ENCODE measurements at regions not wholly inside any gene's neighbourhood (a gene's known extent, or its start where the extent isn't known, plus 50 kb on each side); places are given as distances from the start of the nearest gene placed in this dataset.

DNA sequence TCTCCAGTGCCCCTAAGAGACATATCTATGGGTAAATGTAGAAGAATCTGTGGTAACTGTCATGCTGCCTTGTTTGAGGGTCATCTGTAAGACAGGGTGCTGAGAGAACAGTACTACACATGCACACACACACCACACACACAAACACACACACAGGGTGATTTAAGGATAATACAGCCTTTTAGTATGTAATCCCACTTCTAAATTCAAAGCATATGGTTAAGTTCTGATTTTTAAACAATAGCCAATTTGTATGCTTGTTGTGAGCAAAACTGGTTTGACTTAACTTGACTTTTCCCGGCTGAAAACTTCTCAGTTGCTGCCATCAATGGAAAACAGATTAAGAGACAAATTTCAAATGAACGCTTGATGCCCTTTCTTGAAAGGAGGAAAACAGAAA, 241.8 kb downstream of the ADGRG6 start:
- TF ChIP-seq, protein P1, sequence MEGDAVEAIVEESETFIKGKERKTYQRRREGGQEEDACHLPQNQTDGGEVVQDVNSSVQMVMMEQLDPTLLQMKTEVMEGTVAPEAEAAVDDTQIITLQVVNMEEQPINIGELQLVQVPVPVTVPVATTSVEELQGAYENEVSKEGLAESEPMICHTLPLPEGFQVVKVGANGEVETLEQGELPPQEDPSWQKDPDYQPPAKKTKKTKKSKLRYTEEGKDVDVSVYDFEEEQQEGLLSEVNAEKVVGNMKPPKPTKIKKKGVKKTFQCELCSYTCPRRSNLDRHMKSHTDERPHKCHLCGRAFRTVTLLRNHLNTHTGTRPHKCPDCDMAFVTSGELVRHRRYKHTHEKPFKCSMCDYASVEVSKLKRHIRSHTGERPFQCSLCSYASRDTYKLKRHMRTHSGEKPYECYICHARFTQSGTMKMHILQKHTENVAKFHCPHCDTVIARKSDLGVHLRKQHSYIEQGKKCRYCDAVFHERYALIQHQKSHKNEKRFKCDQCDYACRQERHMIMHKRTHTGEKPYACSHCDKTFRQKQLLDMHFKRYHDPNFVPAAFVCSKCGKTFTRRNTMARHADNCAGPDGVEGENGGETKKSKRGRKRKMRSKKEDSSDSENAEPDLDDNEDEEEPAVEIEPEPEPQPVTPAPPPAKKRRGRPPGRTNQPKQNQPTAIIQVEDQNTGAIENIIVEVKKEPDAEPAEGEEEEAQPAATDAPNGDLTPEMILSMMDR (IDR thresholded peaks at IDR 0.05): no peak
- no peaks in the 10 kb centered on the region for H3K27me3 ChIP-seq (ENCODE audit: insufficient read depth in 3 of 3, low read length in 2 of 3)
- no peaks in the 10 kb centered on the region for H3K9me3 ChIP-seq
- no peak for ATAC-seq
- no peak overlapping the region for H3K27ac ChIP-seq
- 61 to 75% (median 61%) methylated on average over 2 of the region's 2 CpGs for WGBS, 3 donors
- intact Hi-C loops (cut with DNase I): no loop called here
- no peak overlapping the region for H3K4me3 ChIP-seq
- DNase-seq: no peak
- H3K4me1 ChIP-seq: no peaks in the 10 kb centered on the region
- no peaks in the 10 kb centered on the region for H3K36me3 ChIP-seq (ENCODE audit: insufficient read depth in 1 of 2, low read depth in 1 of 2)

DNA sequence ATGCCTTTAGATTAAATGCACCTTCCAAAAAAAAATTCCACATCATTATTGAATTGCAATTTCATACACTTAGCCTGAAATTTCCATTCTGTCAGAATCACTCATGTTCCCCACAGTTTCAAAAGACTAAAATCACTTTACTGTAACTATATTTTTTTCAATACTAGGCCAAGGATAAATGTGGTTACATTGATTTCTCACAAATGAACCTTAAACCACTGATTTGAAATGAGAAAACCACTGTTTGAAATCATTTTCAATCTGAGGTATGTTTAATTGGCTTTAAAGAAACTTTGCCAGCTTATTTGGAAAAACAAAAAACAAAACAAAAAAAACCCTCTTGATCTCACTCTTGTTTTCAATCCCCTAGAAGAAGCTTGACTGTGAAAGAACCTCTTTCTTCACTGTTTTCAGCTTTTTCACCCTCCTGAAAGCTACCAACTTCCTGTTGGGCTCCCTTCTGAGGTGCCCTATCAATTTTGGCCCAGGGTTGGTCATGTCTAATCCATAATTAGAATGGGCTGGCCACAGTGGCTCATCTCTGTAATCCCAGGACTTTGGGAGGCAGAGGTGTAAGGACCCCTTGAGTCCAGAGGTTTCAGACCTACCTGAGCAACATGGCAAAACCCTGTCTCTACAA, 242.5 kb downstream of the ADGRG6 start:
- no peak overlapping the region for H3K27ac ChIP-seq
- intact Hi-C loops (cut with DNase I): no loop called here
- no peak for ATAC-seq

DNA sequence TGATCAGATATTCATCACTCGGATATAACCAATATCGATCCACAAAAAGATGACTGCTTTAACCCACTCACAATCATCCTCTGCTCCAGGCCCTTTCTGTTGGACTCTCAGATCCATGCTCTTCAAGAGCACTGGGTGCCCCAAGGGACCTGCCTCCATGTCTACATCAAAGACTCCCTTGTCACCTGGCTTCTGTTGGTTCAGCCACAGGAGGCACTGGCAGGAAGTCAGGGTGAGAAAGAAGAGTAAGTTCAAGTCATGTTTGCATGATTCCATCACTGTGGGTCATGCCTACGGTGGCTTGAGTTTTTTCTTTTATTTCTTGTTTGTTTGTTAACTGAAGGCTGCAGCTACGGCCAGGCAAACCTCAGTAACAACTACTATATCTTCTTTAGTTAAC, 243.3 kb downstream of the ADGRG6 start:
- ATAC-seq (no peak), DNase-seq (no peak)
- 77 to 86% (median 78%) methylated on average over 4 of the region's 4 CpGs for WGBS, 3 donors
- Histone ChIP-seq H3K36me3 (ENCODE audit: insufficient read depth in 1 of 2, low read depth in 1 of 2) (no peaks in the 10 kb centered on the region), H3K27me3 (ENCODE audit: insufficient read depth in 3 of 3, low read length in 2 of 3) (no peaks in the 10 kb centered on the region), H3K4me3 (no peak overlapping the region), H3K4me1 (no peaks in the 10 kb centered on the region), H3K9me3 (no peaks in the 10 kb centered on the region), H3K27ac (no peak overlapping the region)
- intact Hi-C loops (cut with DNase I): no loop called here
- TF ChIP-seq, protein P1 (IDR thresholded peaks at IDR 0.05): no peak

More for the DNA sequence above, 242.5 kb downstream of the ADGRG6 start:
- no peak overlapping the region for H3K4me3 ChIP-seq
- no peaks in the 10 kb centered on the region for H3K9me3 ChIP-seq
- H3K4me1 ChIP-seq: no peaks in the 10 kb centered on the region
- DNase-seq: no peak
- no peaks in the 10 kb centered on the region for H3K27me3 ChIP-seq (ENCODE audit: insufficient read depth in 3 of 3, low read length in 2 of 3)
- TF ChIP-seq, protein P1 (IDR thresholded peaks at IDR 0.05): no peak
- H3K36me3 ChIP-seq (ENCODE audit: insufficient read depth in 1 of 2, low read depth in 1 of 2): no peaks in the 10 kb centered on the region

DNA sequence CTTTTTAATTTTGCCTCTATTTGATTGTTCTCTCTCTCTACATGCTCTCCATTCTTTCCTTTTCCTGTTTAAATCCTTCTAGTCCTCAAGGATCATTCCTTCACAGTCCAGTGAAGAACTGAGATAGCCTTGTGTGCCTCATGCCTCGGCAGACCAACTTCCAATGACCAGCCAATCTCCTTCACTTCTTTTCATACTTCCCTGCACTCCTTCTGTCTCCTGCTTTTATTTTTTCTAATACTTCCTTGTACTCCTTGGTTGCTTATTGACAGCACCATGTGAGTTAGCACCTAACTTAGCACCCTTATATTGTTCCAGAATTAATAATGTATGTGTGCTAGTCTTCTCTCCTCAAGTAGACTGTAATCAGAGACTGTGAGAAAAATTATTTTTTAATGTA, 246.8 kb downstream of the ADGRG6 start:
- H3K9me3 ChIP-seq: no peaks in the 10 kb centered on the region
- H3K27me3 ChIP-seq (ENCODE audit: insufficient read depth in 3 of 3, low read length in 2 of 3): no peaks in the 10 kb centered on the region
- H3K36me3 ChIP-seq (ENCODE audit: insufficient read depth in 1 of 2, low read depth in 1 of 2): no peaks in the 10 kb centered on the region
- intact Hi-C loops (cut with DNase I): no loop called here
- no peaks in the 10 kb centered on the region for H3K4me1 ChIP-seq
- TF ChIP-seq, protein P1 (IDR thresholded peaks at IDR 0.05): no peak
- no peak overlapping the region for H3K4me3 ChIP-seq
- ATAC-seq (no peak), DNase-seq (no peak)
- WGBS, 3 donors: 80 to 89% (median 86%) methylated on average over 1 of the region's 1 CpG
- H3K27ac ChIP-seq: no peak overlapping the region

All from psoas muscle (tissue), 7 donors.